ENCODE measurements at regions not wholly inside any gene's neighbourhood (a gene's known extent, or its start where the extent isn't known, plus 50 kb on each side); places are given as distances from the start of the nearest gene placed in this dataset.

- TF ChIP-seq NRF1 (IDR thresholded peaks at IDR 0.05; ENCODE audit: low read depth, low read length) (no peak), TCF12 (IDR thresholded peaks at IDR 0.05; ENCODE audit: low read depth, low read length) (no peak), MAFK (IDR thresholded peaks at IDR 0.05; ENCODE audit: low read depth, low read length) (no peak), POU5F1 (IDR thresholded peaks at IDR 0.05; ENCODE audit: low read depth, low read length) (no peak), TAF7 (optimal IDR thresholded peaks at IDR 0.05; ENCODE audit: borderline replicate concordance, low read depth, low read length) (no peak)
These were observed 2187.0 kb upstream of the ACO1 start (continued) for GRCh38 chr9:30197453-30197852.
